Left ventricle myocardium inferior (tissue), 1 donor: ENCODE measurements at regions not wholly inside any gene's neighbourhood (a gene's known extent, or its start where the extent isn't known, plus 50 kb on each side); places are given as distances from the start of the nearest gene placed in this dataset.
"Not testable (repeated sequence)": the region's sequence is repeated elsewhere in the genome, so short reads cannot be mapped to it uniquely, and the experiment has no call there.

Experiments used
- DNase-seq: peaks from one replicate; pipeline ENCODE4 v3.0.0-alpha.2; 2020
- H3K27ac ChIP-seq: fragments of 200-600 bp; replicated peaks from 2 replicates; pipeline ENCODE4 v1.8.0; 2021
- H3K27me3 ChIP-seq: fragments of 200-600 bp; 2 replicates; pipeline ENCODE4 v1.8.0; 2021; ENCODE audit warnings: low read depth
- H3K36me3 ChIP-seq: fragments of 200-600 bp; 2 replicates; pipeline ENCODE4 v1.8.0; 2021
- H3K4me1 ChIP-seq: fragments of 200-600 bp; 2 replicates; pipeline ENCODE4 v1.8.0; 2021
- H3K4me3 ChIP-seq: fragments of 200-600 bp; 2 replicates; pipeline ENCODE4 v1.8.0; 2021; ENCODE audit warnings: mild to moderate bottlenecking, moderate library complexity
- H3K9me3 ChIP-seq: fragments of 200-600 bp; replicated peaks from 2 replicates; pipeline ENCODE4 v1.8.0; 2021
- intact Hi-C: fragments of 100-400 bp; cut with micrococcal nuclease; formaldehyde crosslinking; loops from one replicate; pipeline ENCODE4 v1.11.0; 2022
- donor health status: DM: no; HTN: yes; CAD: no; lungs with severe emphysema.

DNA sequence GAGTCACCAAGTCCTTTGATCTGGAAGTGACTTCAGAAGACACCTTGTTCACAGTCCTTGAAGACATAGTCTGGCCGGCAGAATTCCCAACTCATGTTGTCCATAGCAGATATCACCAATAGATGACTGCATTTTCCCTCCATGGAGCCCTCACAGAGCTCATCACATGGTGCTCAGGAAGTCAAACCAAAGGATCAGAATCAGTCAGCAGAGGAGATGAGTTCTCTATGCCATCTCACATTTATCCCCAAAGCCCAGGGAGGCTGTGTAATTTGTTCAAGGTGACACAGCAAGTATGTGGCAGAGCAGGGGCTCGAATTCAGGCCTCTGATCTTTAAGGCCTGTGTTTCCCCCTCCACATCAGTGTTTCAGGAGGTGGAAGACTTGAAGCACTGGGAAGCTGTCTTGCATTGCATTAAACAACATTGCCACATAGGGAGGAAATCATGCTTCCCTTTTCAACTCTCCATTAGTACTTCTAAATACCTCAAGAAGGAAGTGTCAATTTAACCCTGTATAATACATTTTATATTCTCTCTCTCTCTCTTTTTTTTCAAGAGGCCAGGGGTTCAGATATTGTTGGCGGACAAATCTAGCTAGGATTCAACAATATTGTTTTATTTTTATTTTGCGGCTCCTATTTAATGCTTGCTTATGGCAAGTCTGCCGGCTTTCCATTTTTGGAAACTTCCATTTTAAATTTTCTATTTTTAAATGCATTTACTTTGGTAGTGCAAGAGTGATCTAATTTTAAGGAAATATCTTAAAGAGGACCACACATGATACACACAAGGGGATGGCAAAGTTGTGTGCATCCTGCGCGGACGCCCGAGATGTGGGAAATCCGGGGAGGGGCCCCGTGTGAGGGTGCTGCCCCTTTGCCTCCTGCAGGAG is 61.9 kb downstream of the NPIPB5 start:
- peaks cover 20% of the 10 kb centered on the region for H3K27me3 ChIP-seq
- intact Hi-C loops = not testable (repeated sequence)

DNA sequence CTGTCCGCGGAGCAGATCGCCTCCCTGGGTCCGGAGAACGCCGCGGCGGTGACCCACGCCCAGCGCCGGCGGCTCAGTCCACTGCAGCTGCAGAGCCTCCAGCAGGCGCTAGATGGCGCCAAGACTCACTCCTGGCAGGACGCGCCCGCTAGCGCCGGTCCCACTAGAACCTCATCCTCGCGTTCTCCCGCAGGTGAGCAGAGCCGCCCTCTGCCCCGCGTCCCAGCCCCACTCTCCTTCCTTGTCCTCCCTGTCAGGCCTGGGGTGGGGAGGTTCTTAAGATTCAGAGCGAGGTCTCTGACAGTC is 62.5 kb downstream of the NPIPB5 start:
- H3K4me3 ChIP-seq, H3K27ac ChIP-seq, intact Hi-C loops, H3K9me3 ChIP-seq, H3K36me3 ChIP-seq, DNase-seq, H3K4me1 ChIP-seq: not testable (repeated sequence)
- H3K27me3 ChIP-seq = peaks cover 20% of the 10 kb centered on the region

More for the DNA sequence above, 61.9 kb downstream of the NPIPB5 start:
- H3K4me1 ChIP-seq, H3K9me3 ChIP-seq, H3K36me3 ChIP-seq, H3K4me3 ChIP-seq, DNase-seq, H3K27ac ChIP-seq: not testable (repeated sequence)

DNA sequence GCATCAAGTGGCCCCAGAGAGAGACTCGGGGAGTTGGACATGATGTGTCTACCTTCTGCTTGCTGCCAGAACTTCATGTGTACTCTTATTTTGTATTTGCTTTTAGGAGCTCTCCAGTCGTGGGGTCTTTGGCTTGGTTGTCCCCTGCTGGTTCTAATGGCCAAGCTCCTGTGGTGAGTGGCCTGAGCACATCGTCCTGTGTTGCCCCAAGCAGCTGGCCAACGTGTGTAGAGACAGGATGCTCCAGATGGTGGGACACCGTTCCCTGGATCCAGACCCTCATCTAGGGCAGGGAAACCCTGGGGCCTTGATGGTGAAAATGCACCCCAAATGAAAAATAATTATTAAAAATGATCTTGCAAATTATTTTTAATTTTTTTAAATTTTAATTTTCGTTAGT is 65.8 kb downstream of the NPIPB5 start:
- H3K9me3 ChIP-seq, H3K36me3 ChIP-seq, H3K4me1 ChIP-seq, H3K27ac ChIP-seq, H3K4me3 ChIP-seq, DNase-seq, intact Hi-C loops: not testable (repeated sequence)
- H3K27me3 ChIP-seq = peaks cover 20% of the 10 kb centered on the region

DNA sequence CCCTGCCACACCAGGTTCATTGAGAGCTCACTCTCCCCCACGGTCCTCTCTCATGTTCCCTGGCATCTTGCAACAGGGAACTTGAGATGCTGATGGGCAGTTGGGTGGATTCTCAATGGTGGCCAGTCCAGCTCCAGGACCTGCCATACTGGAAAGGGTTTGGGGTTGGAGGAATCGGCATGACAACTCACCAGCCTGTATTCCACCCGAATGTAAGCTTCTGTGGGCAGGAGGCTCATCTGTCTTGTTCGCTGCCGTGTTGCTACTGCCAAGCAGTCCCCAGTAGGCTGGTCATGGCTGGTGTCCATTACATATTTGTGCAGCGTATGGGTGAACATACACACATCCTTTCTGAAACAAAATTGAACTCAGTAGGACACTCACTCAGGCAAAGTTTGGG is 72.5 kb downstream of the NPIPB5 start:
- H3K9me3 ChIP-seq, H3K4me3 ChIP-seq, H3K36me3 ChIP-seq, DNase-seq, H3K4me1 ChIP-seq, intact Hi-C loops, H3K27ac ChIP-seq, H3K27me3 ChIP-seq: not testable (repeated sequence)

DNA sequence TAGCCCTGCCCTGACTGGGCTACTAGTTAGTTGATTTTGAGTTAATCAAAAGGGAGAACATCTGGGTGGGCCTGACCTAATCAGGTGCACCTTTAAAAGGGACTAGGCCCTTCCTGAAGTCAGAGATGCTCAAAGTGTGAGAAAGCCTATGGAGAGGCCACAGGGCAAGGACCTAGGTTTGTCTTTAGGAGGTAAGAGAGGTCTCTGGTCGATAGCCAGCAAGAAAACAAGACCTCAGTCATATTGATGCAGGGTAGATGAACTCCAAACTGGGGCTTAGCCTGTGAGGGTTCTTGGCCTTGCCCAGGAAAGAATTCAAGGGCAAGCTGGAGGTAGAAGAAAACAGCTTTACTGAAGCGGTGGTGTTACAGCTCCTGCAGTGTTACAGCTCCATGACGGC is 73.8 kb downstream of the NPIPB5 start:
- H3K27me3 ChIP-seq, H3K4me3 ChIP-seq, H3K36me3 ChIP-seq, DNase-seq, H3K9me3 ChIP-seq, H3K27ac ChIP-seq, H3K4me1 ChIP-seq, intact Hi-C loops: not testable (repeated sequence)

DNA sequence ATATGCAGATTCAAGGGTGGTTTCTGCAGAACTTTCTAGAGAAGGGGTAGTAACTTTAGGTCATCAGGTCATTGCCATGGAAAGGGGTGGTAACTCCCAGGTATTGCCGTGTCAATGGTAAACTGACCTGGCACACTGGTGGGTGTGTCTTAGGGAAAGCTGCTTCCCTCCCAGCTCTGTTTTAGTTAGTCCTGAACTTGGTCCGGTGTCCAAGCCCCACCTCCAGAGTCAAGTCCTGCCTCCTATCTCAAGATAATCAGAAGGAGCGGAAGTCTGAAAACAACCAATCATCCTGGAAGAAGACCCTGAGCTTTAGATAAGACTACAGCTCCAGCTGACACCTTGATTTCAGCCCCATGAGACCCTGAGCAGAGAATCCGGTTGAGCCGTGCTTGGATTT is 74.2 kb downstream of the NPIPB5 start:
- H3K9me3 ChIP-seq, H3K27me3 ChIP-seq, H3K4me1 ChIP-seq, DNase-seq, H3K36me3 ChIP-seq, H3K27ac ChIP-seq, intact Hi-C loops, H3K4me3 ChIP-seq: not testable (repeated sequence)

DNA sequence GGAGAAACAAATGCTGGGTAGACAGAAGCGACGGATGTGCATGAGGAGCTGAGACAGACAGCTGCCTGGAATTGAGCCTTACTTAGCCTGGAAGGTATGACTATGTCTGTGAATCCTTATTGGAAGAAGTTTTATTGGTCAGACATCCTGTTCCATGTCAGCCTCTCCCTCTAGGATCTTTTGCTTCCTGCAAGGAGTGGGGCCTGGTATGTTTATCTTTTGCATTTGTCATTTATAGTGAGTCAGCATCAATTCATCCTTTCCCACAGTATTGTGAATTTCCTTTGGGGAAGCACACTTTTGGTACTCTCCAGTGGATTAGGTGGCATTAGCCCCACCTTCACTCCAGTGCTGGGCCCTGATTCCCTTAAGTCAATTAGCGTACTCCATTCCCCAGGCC is 74.7 kb downstream of the NPIPB5 start:
- H3K27ac ChIP-seq, H3K9me3 ChIP-seq, H3K36me3 ChIP-seq, DNase-seq, H3K4me3 ChIP-seq, H3K27me3 ChIP-seq, H3K4me1 ChIP-seq, intact Hi-C loops: not testable (repeated sequence)

DNA sequence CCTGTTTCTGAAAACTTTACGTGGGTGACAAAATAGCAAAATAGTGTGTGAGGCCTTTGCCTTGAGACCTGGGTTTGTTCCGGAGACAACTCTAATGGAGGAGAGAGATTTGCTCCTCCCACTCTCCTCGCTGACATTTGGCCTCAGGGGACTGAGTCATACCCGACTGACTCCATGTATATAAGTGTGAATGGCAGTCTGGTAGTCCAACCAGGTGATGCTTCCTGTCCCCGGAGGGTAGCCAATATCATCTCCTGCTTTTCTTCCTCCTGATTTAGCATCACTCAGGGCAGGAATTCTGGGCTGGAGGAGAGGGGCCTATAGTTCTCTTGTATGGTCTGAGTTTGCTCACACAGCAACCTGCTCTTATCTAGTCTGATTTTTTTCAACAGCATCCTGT is 76.0 kb downstream of the NPIPB5 start:
- H3K27me3 ChIP-seq, H3K36me3 ChIP-seq, H3K27ac ChIP-seq, DNase-seq, H3K9me3 ChIP-seq, intact Hi-C loops, H3K4me3 ChIP-seq, H3K4me1 ChIP-seq: not testable (repeated sequence)

DNA sequence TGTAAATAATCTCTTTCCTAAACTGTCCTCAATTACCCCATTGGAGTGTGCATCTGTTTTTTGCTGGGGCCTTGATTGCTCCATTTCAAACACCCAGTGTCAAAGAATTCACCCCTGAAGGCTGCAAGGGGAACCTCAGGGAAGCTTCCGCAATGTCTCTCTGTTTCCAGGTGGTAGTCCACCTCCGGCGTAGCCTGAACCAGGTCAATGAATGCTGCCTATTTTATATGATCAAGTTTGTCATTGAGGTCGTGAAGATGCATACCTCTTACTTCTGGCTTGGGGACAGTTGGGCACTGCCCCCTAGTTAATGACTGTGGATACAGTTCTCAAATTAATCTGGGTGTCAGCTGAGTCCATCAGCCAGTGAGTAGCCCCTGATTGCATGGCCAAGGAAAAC is 79.1 kb downstream of the NPIPB5 start:
- intact Hi-C loops, DNase-seq: not testable (repeated sequence)

DNA sequence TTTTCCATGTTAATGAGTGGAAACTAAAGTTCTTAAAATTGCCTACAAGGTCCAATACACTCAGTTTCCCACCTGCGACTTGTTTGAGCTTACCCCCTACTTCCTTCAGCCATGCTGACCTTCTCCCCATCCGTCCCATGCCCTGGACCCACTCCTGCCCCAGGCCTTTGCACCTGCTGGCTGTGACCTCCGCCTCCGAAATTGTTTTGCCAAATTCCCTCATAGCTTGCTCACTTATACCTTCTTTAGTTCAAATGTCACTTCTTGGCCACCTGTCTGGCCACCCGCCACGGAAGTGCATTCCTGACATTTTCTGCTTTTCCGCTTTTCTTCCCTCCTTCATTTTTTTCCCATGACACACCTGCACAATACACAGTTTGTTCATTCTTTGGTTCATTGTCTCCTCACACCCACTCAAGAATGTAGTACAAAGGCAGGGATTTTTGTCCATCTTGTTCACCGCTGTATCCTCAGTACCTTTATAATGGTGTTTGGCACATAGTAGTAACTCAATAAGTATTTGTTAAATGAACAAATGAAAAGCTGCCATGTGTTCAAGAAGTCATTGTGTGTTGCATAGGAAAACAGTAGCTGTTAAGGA is 85.9 kb downstream of the NPIPB5 start:
- intact Hi-C loops, H3K27me3 ChIP-seq, H3K4me1 ChIP-seq, H3K36me3 ChIP-seq, H3K4me3 ChIP-seq, H3K9me3 ChIP-seq, DNase-seq, H3K27ac ChIP-seq: not testable (repeated sequence)

More for the DNA sequence above, 79.1 kb downstream of the NPIPB5 start:
- H3K9me3 ChIP-seq, H3K4me1 ChIP-seq, H3K4me3 ChIP-seq, H3K36me3 ChIP-seq, H3K27ac ChIP-seq, H3K27me3 ChIP-seq: not testable (repeated sequence)

DNA sequence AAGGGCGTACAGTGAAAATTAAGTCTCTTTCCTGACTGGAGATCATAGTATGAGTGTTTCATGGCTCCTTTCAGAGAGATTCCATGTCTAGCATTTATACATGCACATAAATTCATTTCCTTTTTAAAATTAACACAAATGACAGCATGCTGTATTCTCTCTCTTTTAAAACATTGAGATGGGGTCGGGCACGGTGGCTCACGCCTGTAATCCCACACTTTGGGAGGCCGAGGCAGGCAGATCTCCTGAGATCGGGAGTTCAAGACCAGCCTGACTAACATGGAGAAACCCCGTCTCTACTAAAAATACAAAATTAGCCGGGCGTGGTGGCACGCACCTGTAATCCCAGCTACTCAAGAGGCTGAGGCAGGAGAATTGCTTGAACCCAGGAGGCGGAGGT is 93.1 kb downstream of the NPIPB5 start:
- H3K36me3 ChIP-seq, H3K4me3 ChIP-seq, H3K9me3 ChIP-seq, intact Hi-C loops, DNase-seq, H3K27ac ChIP-seq, H3K27me3 ChIP-seq, H3K4me1 ChIP-seq: not testable (repeated sequence)

DNA sequence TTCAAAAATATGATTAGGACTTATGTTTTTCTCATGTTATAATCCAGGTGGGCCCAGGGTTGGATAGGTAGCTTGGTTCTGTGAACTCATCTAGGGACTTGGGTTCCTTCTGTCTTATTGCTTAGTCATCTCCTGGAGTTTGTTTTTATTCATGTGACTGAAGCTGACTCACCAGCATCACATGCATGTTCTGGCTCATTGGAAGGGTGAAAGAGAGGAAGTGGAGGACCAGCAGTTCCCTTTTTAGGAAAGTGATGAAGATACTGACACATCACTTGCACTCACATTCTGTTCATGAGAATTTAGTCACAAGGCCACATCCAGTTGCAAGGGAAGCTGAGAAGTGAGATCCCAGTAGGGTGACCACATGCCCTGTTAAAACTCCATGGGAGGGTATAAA is 95.9 kb downstream of the NPIPB5 start:
- H3K4me3 ChIP-seq, H3K27ac ChIP-seq, H3K9me3 ChIP-seq, H3K36me3 ChIP-seq, intact Hi-C loops, H3K4me1 ChIP-seq, H3K27me3 ChIP-seq, DNase-seq: not testable (repeated sequence)

DNA sequence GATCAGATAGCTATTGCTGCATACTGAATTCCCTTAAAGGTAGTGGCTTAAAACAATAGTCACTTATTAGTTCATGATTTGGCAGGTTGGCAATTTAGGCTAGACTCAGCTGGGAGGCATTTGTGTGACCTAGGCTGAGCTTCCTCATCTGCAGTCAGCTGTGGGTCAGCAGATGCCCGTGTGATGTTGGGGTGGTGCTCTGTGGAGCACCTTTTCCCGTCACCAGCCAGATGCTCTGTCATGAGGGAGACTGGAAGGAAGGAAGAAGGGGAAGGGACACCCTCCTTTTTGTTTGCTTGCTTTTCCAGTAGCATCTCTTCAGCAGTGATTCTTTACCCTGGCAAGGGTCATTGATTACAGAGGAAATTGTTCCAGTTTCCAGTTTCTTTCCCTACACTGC is 99.1 kb downstream of the NPIPB5 start:
- H3K9me3 ChIP-seq, H3K27ac ChIP-seq, H3K27me3 ChIP-seq, DNase-seq, H3K4me1 ChIP-seq, intact Hi-C loops, H3K36me3 ChIP-seq, H3K4me3 ChIP-seq: not testable (repeated sequence)

DNA sequence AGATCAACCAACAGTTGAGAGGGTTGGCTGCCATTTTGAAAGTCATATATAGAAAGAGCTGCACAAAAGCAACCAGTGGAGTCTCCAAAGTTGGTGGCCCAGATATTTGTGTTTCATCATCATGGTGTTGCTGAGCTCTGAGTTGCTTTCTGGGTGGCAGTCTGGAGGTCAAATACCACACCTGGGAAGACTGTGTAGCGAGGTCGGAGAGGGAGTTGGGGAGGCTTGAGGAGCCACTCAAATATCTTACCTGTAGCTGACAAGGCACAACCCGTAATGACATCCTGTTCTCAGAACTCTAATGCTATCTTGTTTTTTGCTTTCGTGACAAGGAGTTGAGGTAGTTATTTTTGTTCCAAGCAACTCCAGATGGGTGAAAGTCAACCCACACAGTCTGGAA is 100.4 kb downstream of the NPIPB5 start:
- H3K4me3 ChIP-seq, DNase-seq, H3K27ac ChIP-seq, H3K27me3 ChIP-seq, H3K9me3 ChIP-seq, H3K36me3 ChIP-seq, intact Hi-C loops, H3K4me1 ChIP-seq: not testable (repeated sequence)
